Endothelial cell of umbilical vein (primary cell): ENCODE measurements at regions not wholly inside any gene's neighbourhood (a gene's known extent, or its start where the extent isn't known, plus 50 kb on each side); places are given as distances from the start of the nearest gene placed in this dataset.

Source experiments
- BruUV-seq: library from RNA; stranded (reverse); fragments of 400-500 nt; replicated peaks from 2 replicates; lab custom pipeline; 2021; lab: Mats Ljungman, UMichigan
- CTCF ChIA-PET: fragments of 300-600, 350-600 bp; sonication (Branson Sonifier 250); formaldehyde crosslinking; loops from one replicate; lab custom pipeline; 2021; ENCODE audit warnings: antibody characterized with exemption, inconsistent platforms; lab: Charles Lee
- POLR2A ChIA-PET: fragments of 300-600, 350-600 bp; sonication (Branson Sonifier 250); formaldehyde crosslinking; loops from one replicate; lab custom pipeline; 2021; ENCODE audit warnings: antibody characterized with exemption, inconsistent platforms; lab: Charles Lee
- DNase-seq: peaks from one replicate; pipeline ENCODE4 v3.0.0-alpha.2; 2011; ENCODE audit warnings: low read depth, low spot score
- FAIRE-seq: peaks from 2 replicates; lab custom pipeline; 2011; peaks lifted over from hg19 to GRCh38; lab: Jason Lieb, UNC
- H2AFZ ChIP-seq: 2 replicates; pipeline ENCODE4 v1.6.0; 2012; ENCODE audit warnings: low read depth, low read length, control low read depth, inconsistent platforms
- H3K27ac ChIP-seq: 2 replicates; pipeline ENCODE4 v1.5.1; 2011; ENCODE audit warnings: low read depth, mild to moderate bottlenecking, control low read depth, low read length, moderate library complexity; ENCODE audit not compliant: insufficient read depth
- H3K27me3 ChIP-seq, 2 experiments: 2 replicates each; pipeline versions ENCODE4 v1.6.0 to v1.6.1; 2011; ENCODE audit warnings: low read length in 2 of 2, mixed read lengths in 1 of 2; ENCODE audit not compliant: control insufficient read depth in 2 of 2, insufficient read depth in 2 of 2
- H3K36me3 ChIP-seq, 2 experiments: 2 replicates in 1 of 2; 3 replicates in 1 of 2; pipeline ENCODE4 v1.5.1; 2011; ENCODE audit warnings: low read length in 2 of 2, mild to moderate bottlenecking in 1 of 2, moderate library complexity in 1 of 2; ENCODE audit not compliant: control insufficient read depth in 2 of 2, insufficient read depth in 2 of 2; ENCODE audit errors: extremely low read depth in 1 of 2
- H3K4me1 ChIP-seq: 3 replicates; pipeline ENCODE4 v1.5.1; 2011; ENCODE audit warnings: mild to moderate bottlenecking, low read length; ENCODE audit not compliant: control insufficient read depth, insufficient read depth; ENCODE audit errors: extremely low read depth
- H3K4me2 ChIP-seq: 2 replicates; pipeline ENCODE4 v1.6.1; 2011; ENCODE audit warnings: low read length, control low read depth, mixed read lengths; ENCODE audit not compliant: insufficient read depth
- H3K4me3 ChIP-seq, 3 experiments: fragments of 200-600 bp in 1 of 3; sonication (generic), shearing (Covaris generic) in 1 of 3; replicated peaks in 1 of 3; 2 replicates each; pipeline ENCODE4 v1.5.1; 2011 to 2016; ENCODE audit warnings: control low read depth in 3 of 3, low read length in 3 of 3, mild to moderate bottlenecking in 2 of 3, inconsistent platforms in 1 of 3, low read depth in 1 of 3, moderate library complexity in 1 of 3; ENCODE audit not compliant: insufficient read depth in 1 of 3
- H3K79me2 ChIP-seq: 2 replicates; pipeline ENCODE4 v1.6.0; 2012; ENCODE audit warnings: low read length, inconsistent platforms; ENCODE audit not compliant: control insufficient read depth, insufficient read depth
- H3K9ac ChIP-seq: replicated peaks from 2 replicates; pipeline ENCODE3; 2011; ENCODE audit warnings: low read length, control low read depth; ENCODE audit not compliant: insufficient read depth; ENCODE audit errors: extremely low read depth
- H3K9me1 ChIP-seq: replicated peaks from 3 replicates; pipeline ENCODE4 v1.6.0; 2011; ENCODE audit warnings: mild to moderate bottlenecking, low read length; ENCODE audit not compliant: control insufficient read depth, insufficient read depth; ENCODE audit errors: extremely low read depth
- H3K9me3 ChIP-seq: replicated peaks from 2 replicates; pipeline ENCODE4 v1.5.1; 2012; ENCODE audit warnings: low read length, inconsistent platforms; ENCODE audit not compliant: control insufficient read depth, insufficient read depth
- H4K20me1 ChIP-seq: replicated peaks from 2 replicates; pipeline ENCODE3; 2011; ENCODE audit warnings: mild to moderate bottlenecking, low read length; ENCODE audit not compliant: control insufficient read depth, insufficient read depth; ENCODE audit errors: extremely low read depth
- FOS ChIP-seq: IDR thresholded peaks from 2 replicates; pipeline ENCODE4 v1.6.1; 2011; ENCODE audit warnings: mild to moderate bottlenecking, low read length, moderate library complexity, borderline replicate concordance; ENCODE audit not compliant: insufficient read depth
- JUN ChIP-seq: IDR thresholded peaks from 2 replicates; pipeline ENCODE4 v1.6.1; 2011; ENCODE audit warnings: borderline replicate concordance, low read depth; ENCODE audit not compliant: insufficient read length, insufficient read depth
- MYC ChIP-seq: IDR thresholded peaks from one replicate; pipeline ENCODE4 v1.6.1; 2011; ENCODE audit warnings: mild to moderate bottlenecking, low read depth, low read length
- POLR2A ChIP-seq: IDR thresholded peaks from 2 replicates; pipeline ENCODE4 v1.6.1; 2012; ENCODE audit warnings: low read depth, mild to moderate bottlenecking, control low read depth, low read length
- dilution Hi-C: fragments of 300-500 bp; cut with MboI; formaldehyde crosslinking; loops from one replicate; pipeline ENCODE4 v1.15.0; 2019; ENCODE audit warnings: low sequenced_read_pairs; ENCODE audit not compliant: extremely low pct_ligation_motif_present
- intact Hi-C: fragments of 100-400 bp; cut with micrococcal nuclease; formaldehyde crosslinking; loops from one replicate; pipeline ENCODE4 v1.10.0; 2022

DNA sequence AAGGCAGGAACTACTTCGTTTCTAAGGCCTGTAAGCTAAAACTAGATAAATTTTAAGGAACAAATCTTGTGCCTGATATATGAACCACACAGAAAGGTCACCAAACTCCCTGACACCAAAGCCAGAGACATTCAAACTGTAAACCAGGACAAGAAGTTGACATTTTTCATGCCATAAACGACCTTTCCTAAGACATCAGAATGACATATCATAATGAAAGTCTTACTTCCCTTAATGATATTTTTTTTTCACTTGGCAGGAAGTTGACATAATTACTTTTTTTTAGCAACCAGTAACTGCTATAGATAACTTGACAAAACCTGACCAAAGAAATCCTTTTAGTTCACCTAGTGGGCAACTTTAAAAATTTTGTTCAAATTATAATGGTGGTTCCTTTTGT is 231.5 kb upstream of the AGTR2 start:
- no peaks in the 10 kb centered on the region for H3K79me2 ChIP-seq
- H3K27me3 ChIP-seq: no peaks in the 10 kb centered on the region
- H3K9ac ChIP-seq: no peak overlapping the region
- no peak for DNase-seq
- no peaks in the 10 kb centered on the region for H4K20me1 ChIP-seq
- no peaks in the 10 kb centered on the region for H3K4me1 ChIP-seq
- intact Hi-C loops: no loop called here
- BruUV-seq: no TSS peak
- no peaks in the 10 kb centered on the region for H3K36me3 ChIP-seq
- H2AFZ ChIP-seq: no peak overlapping the region
- H3K27ac ChIP-seq: no peak overlapping the region
- no peak for FAIRE-seq
- no peak overlapping the region for H3K4me3 ChIP-seq
- H3K9me1 ChIP-seq: no peaks in the 10 kb centered on the region
- no peak overlapping the region for H3K4me2 ChIP-seq
- no peaks in the 10 kb centered on the region for H3K9me3 ChIP-seq
- CTCF ChIA-PET: no interaction called here
- TF ChIP-seq POLR2A (no peak), FOS (no peak), JUN (no peak)
- POLR2A ChIA-PET: no interaction called here
- dilution Hi-C loops: no loop called here

DNA sequence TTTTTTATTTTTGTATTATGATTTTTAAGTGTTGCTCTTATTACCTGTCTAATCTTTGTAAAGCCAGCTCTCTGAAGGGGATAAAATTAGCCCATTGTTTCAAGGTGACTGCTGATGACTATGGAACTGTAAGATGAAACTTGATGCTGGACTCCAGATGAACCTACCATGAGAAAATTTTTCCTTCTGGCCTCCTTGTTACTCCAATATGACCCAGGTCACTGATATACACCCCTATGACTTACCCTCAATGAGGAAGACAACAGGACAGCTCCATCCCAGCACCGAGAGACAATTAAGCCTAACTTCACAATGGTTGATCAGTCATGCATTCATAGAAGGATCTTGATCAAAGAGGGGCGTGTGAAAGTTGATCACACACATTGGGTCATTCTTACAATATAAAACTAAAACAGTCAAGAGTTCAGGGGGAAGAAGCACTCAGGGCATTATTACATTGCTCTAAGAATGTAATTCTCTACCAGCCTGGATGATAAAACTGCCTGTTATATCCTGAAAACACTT is 230.8 kb upstream of the AGTR2 start:
- ChIA-PET POLR2A (no interaction called here), CTCF (no interaction called here)
- BruUV-seq: no TSS peak
- H3K9me1 ChIP-seq: no peaks in the 10 kb centered on the region
- no peaks in the 10 kb centered on the region for H3K27me3 ChIP-seq
- no peak for TF ChIP-seq MYC
- dilution Hi-C loops (no loop called here), intact Hi-C loops (no loop called here)
- no peak overlapping the region for H3K4me2 ChIP-seq
- no peaks in the 10 kb centered on the region for H3K4me1 ChIP-seq
- no peaks in the 10 kb centered on the region for H3K79me2 ChIP-seq
- FAIRE-seq: no peak
- H4K20me1 ChIP-seq: no peaks in the 10 kb centered on the region
- H3K4me3 ChIP-seq: no peak overlapping the region
- no peak overlapping the region for H3K27ac ChIP-seq
- no peak for DNase-seq
- no peaks in the 10 kb centered on the region for H3K36me3 ChIP-seq
- H3K9ac ChIP-seq: no peak overlapping the region
- H3K9me3 ChIP-seq: no peaks in the 10 kb centered on the region
- no peak overlapping the region for H2AFZ ChIP-seq
